GM12874 (cell line): ENCODE measurements at regions not wholly inside any gene's neighbourhood (a gene's known extent, or its start where the extent isn't known, plus 50 kb on each side); places are given as distances from the start of the nearest gene placed in this dataset.

Experiments used
- TF ChIP-seq, protein P1 (sequence below): IDR thresholded peaks from 2 replicates; pipeline ENCODE4 v1.5.1; 2011; ENCODE audit warnings: low read depth, mild to moderate bottlenecking, control low read depth, low read length, moderate library complexity; ENCODE audit not compliant: insufficient read depth

DNA sequence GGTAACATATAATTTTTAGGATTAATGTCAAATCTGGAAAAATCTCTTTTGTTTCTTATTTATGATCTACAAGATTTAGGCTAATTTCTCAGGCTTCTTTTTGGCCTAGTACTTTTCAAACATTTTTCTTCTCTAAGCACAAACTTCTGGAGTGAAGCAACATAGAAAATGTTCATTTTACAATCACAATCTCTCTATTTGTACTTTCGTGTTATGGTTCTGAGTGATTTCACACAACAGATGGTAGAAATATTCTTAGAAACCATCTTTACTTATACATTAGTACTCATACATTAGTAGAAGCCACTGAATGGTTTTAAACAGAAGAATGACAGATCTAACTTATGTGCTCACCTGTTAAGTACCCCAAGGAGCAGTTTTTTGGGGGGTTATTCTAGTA, 106.3 kb upstream of the ANO3 start:
- TF ChIP-seq, protein P1, sequence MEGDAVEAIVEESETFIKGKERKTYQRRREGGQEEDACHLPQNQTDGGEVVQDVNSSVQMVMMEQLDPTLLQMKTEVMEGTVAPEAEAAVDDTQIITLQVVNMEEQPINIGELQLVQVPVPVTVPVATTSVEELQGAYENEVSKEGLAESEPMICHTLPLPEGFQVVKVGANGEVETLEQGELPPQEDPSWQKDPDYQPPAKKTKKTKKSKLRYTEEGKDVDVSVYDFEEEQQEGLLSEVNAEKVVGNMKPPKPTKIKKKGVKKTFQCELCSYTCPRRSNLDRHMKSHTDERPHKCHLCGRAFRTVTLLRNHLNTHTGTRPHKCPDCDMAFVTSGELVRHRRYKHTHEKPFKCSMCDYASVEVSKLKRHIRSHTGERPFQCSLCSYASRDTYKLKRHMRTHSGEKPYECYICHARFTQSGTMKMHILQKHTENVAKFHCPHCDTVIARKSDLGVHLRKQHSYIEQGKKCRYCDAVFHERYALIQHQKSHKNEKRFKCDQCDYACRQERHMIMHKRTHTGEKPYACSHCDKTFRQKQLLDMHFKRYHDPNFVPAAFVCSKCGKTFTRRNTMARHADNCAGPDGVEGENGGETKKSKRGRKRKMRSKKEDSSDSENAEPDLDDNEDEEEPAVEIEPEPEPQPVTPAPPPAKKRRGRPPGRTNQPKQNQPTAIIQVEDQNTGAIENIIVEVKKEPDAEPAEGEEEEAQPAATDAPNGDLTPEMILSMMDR, result no peak

DNA sequence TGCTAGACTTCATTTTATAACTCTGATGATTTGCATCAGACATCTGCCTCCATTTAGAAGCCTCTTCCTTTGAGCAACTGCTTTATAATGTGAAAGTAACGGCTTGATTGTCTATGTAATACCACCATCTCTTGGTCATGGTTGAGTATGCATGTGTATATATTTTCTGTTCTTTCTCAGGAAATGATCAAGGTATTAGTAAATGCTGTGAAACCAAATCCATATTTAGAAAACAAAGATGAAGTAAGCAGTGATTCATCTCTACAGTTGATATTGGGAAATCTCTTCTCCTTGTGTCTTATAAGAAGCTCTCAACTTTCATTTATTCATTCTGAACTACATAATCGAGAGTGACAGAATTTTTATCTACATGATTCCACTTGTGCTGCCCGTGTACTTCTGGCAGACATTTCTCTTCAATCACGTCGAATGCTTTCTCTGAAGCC, 104.6 kb upstream of the ANO3 start:
- TF ChIP-seq, protein P1, result no peak

DNA sequence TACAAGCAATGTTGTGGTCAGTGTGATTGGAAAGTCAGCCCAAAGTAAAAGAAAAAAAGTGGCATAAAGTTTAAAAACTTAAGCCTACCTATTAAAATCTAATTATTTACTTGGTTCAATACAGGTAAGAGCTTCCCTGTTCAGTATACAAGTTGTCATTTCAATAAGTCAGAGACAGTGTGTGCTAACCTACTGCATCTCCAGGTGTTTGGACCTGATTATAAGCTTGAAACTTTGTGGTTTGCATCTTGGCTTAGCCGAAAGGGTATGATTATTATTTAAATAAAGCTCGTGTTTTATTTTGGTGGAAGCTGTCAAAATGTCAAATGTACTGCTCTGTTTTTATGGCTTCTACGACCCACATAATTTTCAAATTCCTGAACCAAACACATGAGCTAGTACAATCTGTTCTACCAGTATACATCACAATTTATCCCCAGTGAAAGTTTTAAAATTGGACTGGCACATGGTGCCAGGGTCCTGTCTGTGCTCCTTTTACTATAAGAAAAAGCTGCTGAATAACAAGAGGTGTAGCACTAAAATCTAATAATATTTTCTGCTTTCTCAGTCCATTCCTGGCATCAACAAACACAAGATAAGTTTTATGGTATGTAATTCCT, 103.9 kb upstream of the ANO3 start:
- TF ChIP-seq, protein P1, result no peak

DNA sequence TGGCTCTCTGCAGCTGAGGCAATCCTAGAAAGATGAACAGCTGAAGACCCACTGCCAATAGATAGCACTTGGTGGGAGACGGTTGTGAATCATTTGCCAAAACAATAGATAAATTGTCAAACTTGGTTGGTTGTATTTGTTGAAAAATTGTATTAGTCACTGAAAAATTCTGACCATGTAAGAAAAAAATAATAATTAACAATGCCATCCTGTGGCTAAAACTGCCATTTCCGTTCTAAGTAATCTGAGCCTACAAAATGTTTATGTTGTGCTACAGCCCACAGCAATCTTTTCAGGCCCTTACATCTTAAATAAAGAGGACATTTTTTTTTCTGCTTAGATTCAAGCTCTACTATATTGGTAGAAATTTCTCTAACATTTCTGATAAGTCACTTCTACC, 103.2 kb upstream of the ANO3 start:
- TF ChIP-seq, protein P1, result no peak

DNA sequence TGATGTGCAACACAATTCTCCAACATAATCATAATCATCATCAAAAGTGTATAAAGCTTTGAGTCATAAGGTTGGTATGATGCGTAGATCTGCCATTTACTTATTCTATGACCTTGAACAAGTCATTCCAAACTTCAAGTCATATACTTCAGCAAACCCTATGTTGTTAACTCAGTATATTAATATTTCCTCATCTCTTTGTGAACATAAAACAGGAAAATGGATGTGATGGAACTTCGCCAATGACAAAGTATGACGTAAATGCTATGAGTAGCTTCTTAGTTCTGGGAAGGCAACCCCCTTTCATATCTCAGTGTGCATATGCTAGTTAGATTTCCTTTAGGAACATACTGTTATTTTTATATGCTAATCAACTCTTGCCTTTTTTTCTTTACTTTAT, 102.7 kb upstream of the ANO3 start:
- TF ChIP-seq, protein P1, result no peak

DNA sequence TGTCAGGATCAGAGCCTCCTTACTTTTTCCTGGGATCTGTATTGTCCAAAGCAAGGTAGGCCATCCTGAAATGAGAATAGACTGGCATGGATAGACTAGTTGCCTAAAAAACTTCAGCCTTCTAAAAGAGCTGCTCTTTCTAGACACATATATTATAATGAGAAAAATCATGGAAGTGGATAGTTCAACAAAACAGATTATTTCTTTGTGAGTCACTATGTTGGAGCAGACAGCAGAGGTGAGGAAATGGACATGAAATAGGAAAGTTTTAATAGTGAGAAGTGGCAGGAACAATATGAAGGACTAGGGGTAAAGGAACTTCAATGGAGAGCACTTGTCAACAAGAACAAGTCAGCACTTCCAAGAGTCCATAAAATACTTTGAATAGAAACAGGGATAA, 101.9 kb upstream of the ANO3 start:
- TF ChIP-seq, protein P1, result no peak

DNA sequence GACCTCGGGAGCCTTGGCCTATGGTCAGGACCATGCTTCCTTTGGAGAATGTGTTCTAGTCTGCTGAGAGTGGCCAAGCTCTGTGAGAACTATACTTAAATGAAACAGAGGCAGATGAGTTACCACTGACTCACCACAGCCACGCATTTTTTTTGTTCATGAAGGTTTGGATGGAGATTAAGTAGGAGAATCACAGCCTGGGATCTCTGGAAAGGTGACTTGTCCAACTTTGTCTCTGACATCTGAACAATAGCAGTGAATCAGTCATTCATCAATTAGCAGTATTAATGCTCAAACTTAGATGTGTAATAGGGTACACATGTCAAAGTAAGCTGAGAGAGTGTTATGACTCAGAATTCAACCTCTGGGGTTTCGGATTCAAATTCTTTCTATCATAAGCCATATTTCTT, 100.7 kb upstream of the ANO3 start:
- TF ChIP-seq, protein P1, result no peak
